AG09309 (cell line): ENCODE measurements at regions not wholly inside any gene's neighbourhood (a gene's known extent, or its start where the extent isn't known, plus 50 kb on each side); places are given as distances from the start of the nearest gene placed in this dataset.

Source experiments
- DNase-seq: peaks from one replicate; pipeline ENCODE4 v3.0.0-alpha.2; 2010; ENCODE audit warnings: low read depth
- H3K4me3 ChIP-seq: 2 replicates; pipeline ENCODE4 v1.5.1; 2011; ENCODE audit warnings: mild to moderate bottlenecking, low read depth, low read length, moderate library complexity; ENCODE audit not compliant: control insufficient read depth
- CTCF ChIP-seq: IDR thresholded peaks from 2 replicates; pipeline ENCODE4 v1.5.1; 2011; ENCODE audit warnings: mild to moderate bottlenecking, low read depth, low read length, inconsistent platforms; ENCODE audit not compliant: insufficient read depth, control insufficient read depth; ENCODE audit errors: missing control alignments

DNA sequence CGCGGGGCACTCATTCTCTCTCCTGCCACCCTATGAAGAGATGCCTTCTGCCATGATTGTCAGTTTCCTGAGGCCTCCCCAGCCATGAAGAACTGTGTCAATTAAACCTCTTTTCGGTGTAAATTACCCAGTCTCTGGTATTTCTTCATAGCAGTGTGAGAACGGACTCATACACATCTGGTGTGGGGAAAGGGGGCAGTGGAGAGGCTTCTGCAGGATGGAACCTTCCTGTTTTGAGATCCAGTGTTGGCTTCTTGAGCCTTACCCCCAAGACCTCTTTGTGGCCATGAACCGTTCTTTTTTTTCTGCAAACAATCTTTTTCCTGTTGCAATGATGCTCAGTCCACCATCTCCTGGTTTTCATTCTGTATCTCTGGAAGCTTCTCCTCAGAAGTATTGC lies 248.4 kb downstream of the PRDM2 start:
- H3K4me3 ChIP-seq: no peak overlapping the region
- no peak for TF ChIP-seq CTCF
- DNase-seq: no peak

GRCh38 chr1:13948888-13949391 lies 249.0 kb downstream of the PRDM2 start:
- H3K4me3 ChIP-seq: no peak overlapping the region
- DNase-seq: no peak
- TF ChIP-seq CTCF: no peak

DNA sequence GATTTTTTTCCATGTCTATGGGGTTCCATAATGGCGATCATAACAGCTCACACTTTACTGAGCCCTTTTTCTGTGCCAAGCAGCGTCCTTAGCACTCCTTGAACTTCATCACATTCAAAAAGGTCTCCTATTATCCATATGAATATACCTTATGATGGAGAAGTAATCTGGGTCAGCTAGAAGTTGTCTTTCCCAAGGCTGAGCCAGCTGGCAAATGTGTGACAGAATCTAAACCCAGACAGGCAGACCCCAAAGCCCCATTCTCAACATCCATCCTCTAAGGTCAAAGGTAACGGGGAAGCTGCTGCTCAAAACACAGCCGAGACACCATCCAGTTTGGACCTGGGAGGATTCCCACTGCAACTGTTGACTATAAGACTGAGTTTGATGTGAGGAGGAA lies 249.6 kb downstream of the PRDM2 start:
- H3K4me3 ChIP-seq: no peak overlapping the region
- TF ChIP-seq CTCF: no peak

DNA sequence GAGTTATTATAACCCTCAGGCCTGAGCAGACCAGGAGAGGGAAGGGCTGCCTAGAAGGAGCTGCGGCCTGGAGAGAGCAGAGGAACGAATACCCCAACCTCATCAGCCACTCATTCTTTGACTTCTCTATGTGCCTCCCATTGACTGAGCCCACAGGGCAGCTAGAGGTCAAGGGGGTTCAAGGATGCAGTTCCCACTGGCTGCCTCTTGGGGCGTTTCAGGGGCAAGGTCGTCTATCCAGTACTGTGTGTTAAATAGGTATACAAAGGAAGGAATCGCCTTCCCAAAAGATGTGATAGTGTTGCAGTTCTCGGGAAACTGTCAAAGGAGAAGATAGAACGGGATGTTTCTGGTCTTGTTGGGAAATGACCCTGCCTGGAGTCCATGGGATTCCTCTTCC lies 250.6 kb downstream of the PRDM2 start:
- TF ChIP-seq CTCF: no peak
- no peak overlapping the region for H3K4me3 ChIP-seq
- no peak for DNase-seq

More for the DNA sequence above, 249.6 kb downstream of the PRDM2 start:
- no peak for DNase-seq

DNA sequence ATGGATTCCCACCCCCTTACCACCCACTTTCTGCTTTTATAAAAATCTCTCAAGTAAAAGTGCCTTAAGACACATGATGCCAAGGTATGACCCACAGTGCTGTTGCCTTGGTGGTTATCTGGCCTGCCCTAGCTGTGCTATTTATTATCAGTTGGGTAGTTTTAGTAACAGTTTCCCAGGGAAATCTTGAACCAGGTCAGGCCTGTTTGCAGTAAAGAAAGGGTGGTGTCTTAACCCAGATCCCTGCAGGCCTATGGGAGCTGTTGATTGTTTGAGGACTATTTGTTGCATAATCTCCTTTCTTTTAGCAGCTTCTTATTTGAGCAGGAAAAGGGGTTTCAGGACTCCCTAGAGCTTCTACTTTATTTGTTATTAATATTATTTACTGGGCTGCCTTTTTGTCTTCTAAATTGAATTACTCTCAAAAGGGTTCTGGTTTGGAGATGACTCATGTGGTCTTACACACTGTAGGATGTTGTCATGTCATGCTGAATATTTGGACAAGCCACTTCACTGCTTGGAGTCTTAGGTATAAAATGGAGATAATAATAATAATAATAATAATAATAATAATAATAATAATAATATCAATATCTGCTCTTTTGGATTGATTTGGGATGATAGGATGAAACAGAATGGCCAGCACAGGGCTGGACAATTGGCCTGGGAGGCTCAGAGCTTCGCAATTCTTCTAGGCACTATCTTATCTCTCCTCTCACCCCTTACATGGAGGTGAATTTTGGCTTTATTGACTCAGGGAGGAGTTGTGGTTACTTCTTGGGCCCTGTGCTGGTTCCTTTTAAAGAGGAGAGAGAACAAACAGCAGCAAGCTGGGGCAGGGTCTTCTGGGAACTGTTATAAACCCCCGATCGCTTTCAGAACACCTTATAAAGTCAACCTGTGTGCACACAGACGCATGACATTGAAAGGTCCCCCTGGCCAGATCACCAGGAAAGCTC lies 252.1 kb downstream of the PRDM2 start:
- TF ChIP-seq CTCF: no peak
- DNase-seq: no peak
- no peak overlapping the region for H3K4me3 ChIP-seq

DNA sequence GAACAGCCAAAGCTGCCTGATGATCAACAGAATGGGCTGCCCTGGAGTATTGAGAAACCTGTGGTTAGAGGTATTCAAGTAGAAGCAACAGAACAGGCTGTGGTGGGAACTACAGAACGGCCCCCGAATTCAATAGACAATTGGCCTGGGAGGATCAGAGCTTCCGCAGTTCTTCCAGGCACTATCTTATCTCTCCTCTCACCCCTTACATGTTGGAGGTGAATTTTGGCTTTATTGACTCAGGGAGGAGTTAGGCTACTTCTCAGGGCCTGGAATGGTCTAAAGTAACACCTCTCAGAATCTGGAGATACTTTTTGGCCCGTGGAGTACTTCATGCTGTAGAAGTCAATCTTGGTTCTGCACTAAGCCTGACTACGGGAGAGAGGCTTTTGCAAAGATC lies 253.0 kb downstream of the PRDM2 start:
- TF ChIP-seq CTCF: no peak
- DNase-seq: no peak
- no peak overlapping the region for H3K4me3 ChIP-seq
